HepG2 (cell line): ENCODE measurements at regions not wholly inside any gene's neighbourhood (a gene's known extent, or its start where the extent isn't known, plus 50 kb on each side); places are given as distances from the start of the nearest gene placed in this dataset.
A peak's percentile ranks its signal among the peaks of the same experiment; 100 is the strongest.

ENCODE experiments used
- ATF7 ChIP-seq, 2 experiments: fragments of 450-650 bp in 1 of 2; sonication (generic) in 1 of 2; formaldehyde crosslinking in 1 of 2; IDR thresholded peaks; 2 replicates each; pipeline versions ENCODE4 v1.4.0 to v1.6.1; 2016 to 2020; ENCODE audit warnings: antibody characterized with exemption in 1 of 2, mild to moderate bottlenecking in 1 of 2, missing genetic modification reagents in 1 of 2
- CREB1 ChIP-seq, 2 experiments: fragments of 450-650 bp in 1 of 2; IDR thresholded peaks; 2 replicates each; pipeline ENCODE4 v1.6.1; 2016 to 2017; ENCODE audit warnings: control low read depth in 1 of 2, mild to moderate bottlenecking in 1 of 2, missing compliant biosample characterization in 1 of 2, missing genetic modification characterization in 1 of 2
- FOXA3 ChIP-seq: IDR thresholded peaks from 2 replicates; pipeline ENCODE4 v1.6.1; 2016; ENCODE audit warnings: missing genetic modification reagents, missing compliant biosample characterization
- GLI4 ChIP-seq: sonication (generic); formaldehyde crosslinking; IDR thresholded peaks from 2 replicates; pipeline ENCODE4 v1.5.1; 2020; ENCODE audit warnings: missing genetic modification reagents, mild to moderate bottlenecking, moderate library complexity, borderline replicate concordance
- IRF1 ChIP-seq: sonication (generic); formaldehyde crosslinking; IDR thresholded peaks from 2 replicates; pipeline ENCODE4 v1.4.0; 2020; ENCODE audit warnings: low read depth, mild to moderate bottlenecking, missing genetic modification reagents
- JUNB ChIP-seq: sonication (generic); formaldehyde crosslinking; IDR thresholded peaks from 2 replicates; pipeline ENCODE4 v1.8.0; 2022; ENCODE audit warnings: missing genetic modification reagents, mild to moderate bottlenecking, borderline replicate concordance
- MEF2D ChIP-seq: sonication (generic); formaldehyde crosslinking; IDR thresholded peaks from 2 replicates; pipeline ENCODE4 v1.5.1; 2020; ENCODE audit warnings: mild to moderate bottlenecking, missing genetic modification reagents
- NCOA1 ChIP-seq: sonication (generic); formaldehyde crosslinking; IDR thresholded peaks from 2 replicates; pipeline ENCODE4 v1.9.0; 2021; ENCODE audit warnings: missing genetic modification reagents
- POGK ChIP-seq: sonication (generic); formaldehyde crosslinking; conservative IDR thresholded peaks from 2 replicates; pipeline ENCODE4 v1.8.0; 2022; ENCODE audit warnings: mild to moderate bottlenecking, moderate library complexity, missing genetic modification reagents
- RFX3 ChIP-seq: IDR thresholded peaks from 2 replicates; pipeline ENCODE4 v1.6.1; 2016; ENCODE audit warnings: missing biosample characterization, missing genetic modification reagents
- TBX3 ChIP-seq: fragments of 450-650 bp; IDR thresholded peaks from 2 replicates; pipeline ENCODE4 v1.6.1; 2017; ENCODE audit warnings: antibody characterized with exemption, mild to moderate bottlenecking, inconsistent platforms, borderline replicate concordance
- YEATS4 ChIP-seq: sonication (generic); formaldehyde crosslinking; IDR thresholded peaks from 2 replicates; pipeline ENCODE4 v1.4.0; 2020; ENCODE audit warnings: missing genetic modification reagents, borderline replicate concordance
- ZBTB20 ChIP-seq: sonication (generic); formaldehyde crosslinking; IDR thresholded peaks from 2 replicates; pipeline ENCODE4 v1.8.1; 2023; ENCODE audit warnings: missing genetic modification reagents, low read depth, mild to moderate bottlenecking, borderline replicate concordance
- ZEB1 ChIP-seq: IDR thresholded peaks from 2 replicates; pipeline ENCODE4 v1.6.1; 2012; ENCODE audit warnings: mild to moderate bottlenecking, low read depth, inconsistent platforms; ENCODE audit not compliant: insufficient replicate concordance
- ZFP36L2 ChIP-seq: sonication (generic); formaldehyde crosslinking; IDR thresholded peaks from 2 replicates; pipeline ENCODE4 v1.4.0; 2020; ENCODE audit warnings: missing genetic modification reagents
- ZNF276 ChIP-seq: sonication (generic); formaldehyde crosslinking; IDR thresholded peaks from 2 replicates; pipeline ENCODE4 v1.4.0; 2020; ENCODE audit warnings: mild to moderate bottlenecking, low read depth, missing genetic modification reagents
- ZNF343 ChIP-seq: sonication (generic); formaldehyde crosslinking; IDR thresholded peaks from 2 replicates; pipeline ENCODE4 v1.4.0; 2020; ENCODE audit warnings: mild to moderate bottlenecking, missing genetic modification reagents
- ZNF451 ChIP-seq: sonication (generic); formaldehyde crosslinking; IDR thresholded peaks from 2 replicates; pipeline ENCODE4 v1.5.0; 2020; ENCODE audit warnings: mild to moderate bottlenecking, missing genetic modification reagents
- ZNF574 ChIP-seq: sonication (generic); formaldehyde crosslinking; IDR thresholded peaks from 2 replicates; pipeline ENCODE4 v1.4.0; 2020; ENCODE audit warnings: missing genetic modification reagents
- ZNF597 ChIP-seq: sonication (generic); formaldehyde crosslinking; IDR thresholded peaks from 2 replicates; pipeline ENCODE4 v1.5.0; 2020; ENCODE audit warnings: missing genetic modification reagents
- ZNF678 ChIP-seq: sonication (generic); formaldehyde crosslinking; IDR thresholded peaks from 2 replicates; pipeline ENCODE4 v1.4.0; 2020; ENCODE audit warnings: mild to moderate bottlenecking, missing genetic modification reagents

GRCh38 chr9:97759581-97760288, 62.6 kb upstream of the XPA start (continued):
- TF ChIP-seq ZNF597 (CRISPR knock-in tag) = no peak
- no peak for TF ChIP-seq ZNF343 (CRISPR knock-in tag)
- TF ChIP-seq GLI4 (CRISPR knock-in tag) = no peak
- no peak for TF ChIP-seq ZNF276 (CRISPR knock-in tag)
- TF ChIP-seq ZNF574 (CRISPR knock-in tag) = no peak; the same call in 1 of the 2 replicates
- no peak for TF ChIP-seq MEF2D (CRISPR knock-in tag)
- TF ChIP-seq ZBTB20 (CRISPR knock-in tag) = no peak
- no peak for TF ChIP-seq CREB1 (IDR thresholded peaks at IDR 0.05)
- peak; percentile 35; the same call in 1 of the 2 replicates for TF ChIP-seq CREB1 (CRISPR knock-in tag; IDR thresholded peaks at IDR 0.05)
- TF ChIP-seq ATF7 (IDR thresholded peaks at IDR 0.05) = no peak
- TF ChIP-seq ATF7 (CRISPR knock-in tag; IDR thresholded peaks at IDR 0.05) = no peak
- TF ChIP-seq ZEB1 = no peak
- TF ChIP-seq ZFP36L2 = no peak
- TF ChIP-seq JUNB (CRISPR knock-in tag) = no peak
- peak; percentile 79 for TF ChIP-seq FOXA3 (CRISPR knock-in tag)
- no peak for TF ChIP-seq ZNF678
- TF ChIP-seq IRF1 (CRISPR knock-in tag) = no peak
- no peak for TF ChIP-seq RFX3 (CRISPR knock-in tag)
- TF ChIP-seq NCOA1 (CRISPR knock-in tag) = no peak
- TF ChIP-seq YEATS4 (CRISPR knock-in tag) = no peak
- no peak for TF ChIP-seq POGK (CRISPR knock-in tag)
- no peak for TF ChIP-seq ZNF451
- TF ChIP-seq TBX3 = no peak
